ENCODE measurements at regions not wholly inside any gene's neighbourhood (a gene's known extent, or its start where the extent isn't known, plus 50 kb on each side); places are given as distances from the start of the nearest gene placed in this dataset.

- DNase-seq: no peak
These were observed 79.5 kb downstream of the FOXA2 start for GRCh38 chr20:22504829-22505377.

- no peak for DNase-seq
These were observed 80.8 kb downstream of the FOXA2 start for GRCh38 chr20:22503577-22503976.

GRCh38 chr20:22502731-22503191 is 81.6 kb downstream of the FOXA2 start:
- DNase-seq: no peak

DNA sequence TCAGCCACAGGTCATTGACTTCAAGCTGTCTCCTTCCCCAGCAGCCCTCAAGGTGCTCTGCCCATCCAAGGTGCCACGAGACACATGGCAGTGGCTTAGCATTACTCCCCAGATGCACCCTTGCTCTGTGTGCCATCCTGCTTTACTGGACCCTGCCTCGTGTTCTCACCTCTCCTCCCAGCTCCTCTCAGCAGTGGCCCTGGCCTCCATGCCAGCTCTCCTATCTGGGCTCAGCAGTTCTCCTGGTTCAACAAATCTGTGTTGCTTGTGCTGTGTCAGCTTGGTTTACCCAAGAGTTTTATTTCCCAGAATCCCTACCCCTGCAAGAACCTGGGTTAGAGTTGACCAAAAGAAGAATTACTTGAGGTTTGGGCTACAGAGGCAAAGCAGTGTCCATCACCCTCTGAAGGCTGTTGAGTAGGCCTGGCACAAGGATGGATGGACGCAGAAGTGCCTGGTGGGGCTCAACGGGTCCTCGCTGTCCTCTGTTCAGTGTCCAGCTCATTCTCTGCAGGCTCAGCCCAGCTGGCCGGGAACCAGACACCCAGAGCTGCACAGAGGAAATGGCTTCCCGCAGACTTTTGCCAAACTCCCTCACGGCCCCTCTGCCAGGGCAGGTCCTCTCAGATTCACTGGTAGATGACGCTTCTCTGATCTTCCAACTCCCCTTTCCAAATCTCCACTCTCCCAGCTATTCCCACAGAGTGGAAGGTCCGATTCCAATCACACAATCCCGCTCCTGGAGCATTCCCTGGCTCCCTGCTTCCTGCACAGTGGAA is 82.6 kb downstream of the FOXA2 start:
- no peak for DNase-seq

DNA sequence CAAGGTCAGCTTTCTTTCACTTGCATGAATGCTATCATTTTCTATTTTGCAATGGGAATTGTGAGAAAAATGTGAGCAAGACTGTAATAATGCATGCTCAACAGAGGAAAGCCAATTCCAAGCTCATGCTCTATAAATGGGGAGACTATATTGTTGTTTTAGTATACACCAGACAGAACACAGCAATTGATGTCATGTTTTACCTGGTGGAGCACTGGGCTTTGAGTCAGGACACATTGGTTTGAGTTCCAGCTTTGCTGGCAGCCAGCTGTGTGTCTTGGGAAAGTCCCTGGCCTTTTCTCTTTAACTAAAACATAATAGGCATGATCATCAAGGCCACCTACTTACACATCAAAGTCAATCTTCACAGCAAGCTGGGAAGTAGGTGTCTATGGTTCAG is 83.3 kb downstream of the FOXA2 start:
- DNase-seq: no peak

DNA sequence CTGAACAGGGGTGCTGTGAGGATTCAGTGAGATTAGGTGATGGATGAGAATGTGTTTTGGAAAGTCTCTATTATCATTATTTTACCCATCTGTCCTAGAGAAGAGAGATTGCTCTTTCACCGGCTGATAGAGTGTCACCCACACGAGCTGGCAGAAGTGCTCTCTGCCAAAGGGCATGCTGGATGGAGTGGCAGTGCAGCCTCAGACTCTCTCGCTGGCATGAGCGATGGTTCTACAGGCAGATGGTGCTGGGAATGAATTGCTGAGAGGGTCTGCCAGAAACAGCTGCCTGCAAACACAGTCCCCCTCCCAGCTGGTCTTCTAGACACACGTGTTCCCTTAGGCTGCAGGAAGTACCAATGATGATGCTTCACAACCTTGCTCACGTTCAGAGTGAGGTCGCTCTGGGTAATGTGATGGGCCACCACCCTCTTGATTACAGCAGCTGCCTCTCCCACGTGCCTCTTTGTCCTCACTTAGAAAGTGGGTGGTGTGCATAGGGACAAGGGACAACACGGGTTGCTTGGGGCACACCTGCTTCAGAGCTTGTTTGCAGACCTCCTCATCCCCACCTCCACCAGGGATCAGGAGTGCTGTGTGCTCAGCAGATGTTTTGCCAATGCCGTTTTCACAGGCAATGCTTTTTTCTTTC is 84.7 kb downstream of the FOXA2 start:
- no peak for DNase-seq

GRCh38 chr20:22496817-22497216 is 87.6 kb downstream of the FOXA2 start:
- no peak for DNase-seq

GRCh38 chr20:22495789-22496188 is 88.6 kb downstream of the FOXA2 start:
- DNase-seq: no peak

DNA sequence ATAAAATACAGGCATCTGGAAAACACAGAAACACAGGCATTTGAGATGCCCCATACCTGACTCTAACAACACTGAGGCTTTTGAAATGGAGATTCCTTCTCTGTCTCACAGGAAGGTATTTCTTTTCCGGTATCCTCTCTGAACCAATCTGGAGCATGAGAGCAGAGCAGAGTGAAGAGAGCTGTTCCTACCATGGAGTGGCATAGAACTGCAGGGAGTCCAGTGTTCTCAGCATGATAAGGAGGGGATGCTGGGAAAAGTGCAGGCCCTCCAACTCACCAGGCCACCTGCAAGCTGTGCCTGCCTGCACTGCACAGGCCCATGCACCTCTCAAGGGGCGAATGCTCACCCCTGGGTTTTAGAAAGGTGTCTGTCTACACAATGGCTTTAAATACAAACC is 89.2 kb downstream of the FOXA2 start:
- DNase-seq: no peak

DNA sequence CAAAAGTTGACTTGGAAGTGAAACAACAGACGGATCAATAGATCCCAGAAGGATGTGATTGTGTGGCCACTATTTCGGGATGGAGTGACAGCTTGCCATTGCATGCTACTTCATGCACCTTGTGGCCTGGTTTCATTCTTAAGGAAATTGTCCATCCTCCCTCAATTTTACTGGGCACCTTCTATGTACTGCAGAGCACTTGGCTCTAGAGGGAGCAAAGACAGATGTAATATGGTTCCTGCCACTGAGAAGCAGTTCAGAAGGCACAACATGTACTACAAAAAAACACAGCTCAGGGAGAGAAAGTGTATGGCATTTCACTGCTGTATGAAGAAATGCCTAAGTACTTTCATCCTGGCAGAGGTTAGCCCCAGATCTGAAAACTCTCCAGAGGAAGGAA is 91.9 kb downstream of the FOXA2 start:
- DNase-seq: no peak

GRCh38 chr20:22491194-22491505 is 93.2 kb downstream of the FOXA2 start:
- no peak for DNase-seq

- no peak for DNase-seq
These were observed 93.8 kb downstream of the FOXA2 start for GRCh38 chr20:22490287-22491193.

DNA sequence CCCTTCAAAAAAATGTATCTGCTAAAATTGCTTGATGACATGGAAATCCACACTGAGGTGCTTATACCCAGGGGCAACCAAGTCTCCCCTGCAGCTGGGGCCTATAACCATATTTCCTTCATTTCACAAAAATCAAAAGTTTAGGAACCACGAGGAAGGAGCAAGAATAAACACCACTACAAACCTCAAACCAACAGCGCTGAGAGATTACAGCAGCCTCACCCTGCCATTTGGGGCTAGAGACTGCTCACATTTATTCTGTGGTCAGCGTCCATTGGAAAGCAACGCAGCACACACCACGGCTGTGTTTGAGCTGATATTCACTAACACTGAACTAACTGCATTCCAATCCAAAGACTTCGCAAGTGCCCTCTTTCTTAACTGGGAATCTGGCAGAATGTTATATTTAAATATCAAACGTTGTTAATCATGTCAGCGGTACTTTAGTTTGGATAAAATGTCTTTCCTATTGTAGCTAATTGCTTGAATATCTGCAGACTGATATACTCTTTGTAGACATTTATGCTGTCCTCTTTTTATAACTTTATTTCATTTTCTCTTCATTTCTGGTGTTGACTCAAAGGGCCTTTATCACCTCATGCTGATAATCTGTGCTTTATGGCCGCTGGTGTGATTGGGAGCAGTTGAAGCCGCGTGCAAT is 94.6 kb downstream of the FOXA2 start:
- DNase-seq: no peak

DNA sequence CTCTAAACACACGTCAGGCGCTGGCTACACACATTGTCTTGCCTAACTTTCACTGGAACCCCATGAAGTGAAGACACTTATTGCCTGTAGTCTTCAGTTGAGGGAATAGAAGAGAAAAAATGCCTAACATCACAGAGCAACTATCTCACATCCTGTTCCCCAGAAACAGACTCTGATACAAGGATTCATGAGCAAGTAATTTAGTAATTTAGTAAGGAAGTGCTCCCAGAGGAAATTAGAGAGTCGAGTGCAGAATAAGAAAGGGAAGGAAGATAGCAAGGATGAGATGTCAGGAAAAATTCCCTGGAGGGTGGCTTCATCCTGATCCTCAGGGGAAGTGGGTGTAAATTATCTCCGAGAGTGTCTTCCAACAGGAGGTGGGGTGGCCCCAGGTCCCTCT is 104.0 kb downstream of the FOXA2 start:
- no peak for DNase-seq

- no peak for DNase-seq
These were observed 108.7 kb downstream of the FOXA2 start for GRCh38 chr20:22475662-22476061.

DNA sequence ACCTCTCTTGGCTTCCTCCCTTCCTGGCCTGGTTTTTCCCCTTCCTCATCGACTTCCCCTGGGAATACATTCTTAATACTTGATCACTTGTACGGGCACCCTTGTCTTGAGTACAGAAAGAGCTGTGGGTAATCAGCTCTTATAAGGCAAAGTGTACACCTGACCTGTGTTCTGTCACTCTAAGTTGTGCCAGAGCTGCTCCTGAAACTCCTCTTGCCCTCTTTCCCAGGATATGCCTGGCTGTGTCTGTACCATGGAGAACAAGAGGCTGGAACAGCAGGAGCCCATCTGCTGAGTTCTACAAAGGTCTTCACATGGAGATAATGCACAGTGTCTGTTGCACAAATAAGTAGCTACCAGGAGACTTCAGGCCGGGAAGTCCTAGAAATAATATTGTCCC is 110.1 kb downstream of the FOXA2 start:
- DNase-seq: no peak

GRCh38 chr20:22473293-22473692 is 111.1 kb downstream of the FOXA2 start:
- no peak for DNase-seq

GRCh38 chr20:22472447-22473100 is 111.8 kb downstream of the FOXA2 start:
- DNase-seq: no peak

- DNase-seq: no peak
These were observed 113.1 kb downstream of the FOXA2 start for GRCh38 chr20:22471156-22471836.

DNA sequence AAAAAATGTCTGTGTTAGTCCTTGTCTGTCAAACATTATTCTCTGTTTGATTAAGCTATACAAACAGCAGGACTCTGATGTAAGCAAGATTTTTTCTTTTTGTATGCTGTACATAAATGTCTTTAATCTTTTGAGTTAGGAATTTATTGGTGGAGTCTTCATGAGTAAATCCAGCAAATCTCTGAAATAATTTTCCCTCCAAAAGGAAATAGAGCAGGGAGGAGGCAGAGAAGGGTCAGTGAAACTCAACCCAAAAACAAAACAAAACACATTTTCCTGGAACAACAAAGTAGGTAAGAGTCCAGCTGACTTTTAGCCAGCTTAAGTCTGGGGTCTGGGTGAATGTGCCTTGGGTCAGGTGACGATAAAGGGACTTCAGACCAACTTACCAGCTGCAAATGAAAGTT is 113.7 kb downstream of the FOXA2 start:
- DNase-seq: no peak

- DNase-seq: no peak
These were observed 117.8 kb downstream of the FOXA2 start for GRCh38 chr20:22466447-22467171.
